ENCODE measurements at regions not wholly inside any gene's neighbourhood (a gene's known extent, or its start where the extent isn't known, plus 50 kb on each side); places are given as distances from the start of the nearest gene placed in this dataset.

DNA sequence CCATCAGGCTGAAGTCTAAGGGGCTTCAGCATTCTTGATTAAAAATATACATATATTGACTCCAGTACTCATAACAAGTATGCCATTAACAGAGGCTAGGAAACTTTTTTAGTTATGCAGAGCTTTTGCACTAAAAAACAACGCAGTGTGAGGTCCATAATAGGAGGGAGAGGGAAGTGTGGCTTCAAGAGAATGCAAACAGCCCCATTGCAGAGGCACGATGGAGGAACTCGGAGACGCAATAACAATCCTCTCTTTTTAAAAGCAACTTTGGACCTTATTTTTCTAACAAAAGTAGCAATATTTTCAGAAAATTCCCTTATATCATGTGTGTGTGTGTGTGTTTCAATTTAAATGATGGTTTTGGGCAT lies 150.0 kb upstream of the PTCH1 start:
- TF ChIP-seq, protein P1, sequence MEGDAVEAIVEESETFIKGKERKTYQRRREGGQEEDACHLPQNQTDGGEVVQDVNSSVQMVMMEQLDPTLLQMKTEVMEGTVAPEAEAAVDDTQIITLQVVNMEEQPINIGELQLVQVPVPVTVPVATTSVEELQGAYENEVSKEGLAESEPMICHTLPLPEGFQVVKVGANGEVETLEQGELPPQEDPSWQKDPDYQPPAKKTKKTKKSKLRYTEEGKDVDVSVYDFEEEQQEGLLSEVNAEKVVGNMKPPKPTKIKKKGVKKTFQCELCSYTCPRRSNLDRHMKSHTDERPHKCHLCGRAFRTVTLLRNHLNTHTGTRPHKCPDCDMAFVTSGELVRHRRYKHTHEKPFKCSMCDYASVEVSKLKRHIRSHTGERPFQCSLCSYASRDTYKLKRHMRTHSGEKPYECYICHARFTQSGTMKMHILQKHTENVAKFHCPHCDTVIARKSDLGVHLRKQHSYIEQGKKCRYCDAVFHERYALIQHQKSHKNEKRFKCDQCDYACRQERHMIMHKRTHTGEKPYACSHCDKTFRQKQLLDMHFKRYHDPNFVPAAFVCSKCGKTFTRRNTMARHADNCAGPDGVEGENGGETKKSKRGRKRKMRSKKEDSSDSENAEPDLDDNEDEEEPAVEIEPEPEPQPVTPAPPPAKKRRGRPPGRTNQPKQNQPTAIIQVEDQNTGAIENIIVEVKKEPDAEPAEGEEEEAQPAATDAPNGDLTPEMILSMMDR (IDR thresholded peaks at IDR 0.05): no peak
- no peak for TF ChIP-seq EP300 (IDR thresholded peaks at IDR 0.05)
